GM21515 (cell line): ENCODE measurements at regions not wholly inside any gene's neighbourhood (a gene's known extent, or its start where the extent isn't known, plus 50 kb on each side); places are given as distances from the start of the nearest gene placed in this dataset.
"Not testable (repeated sequence)": the region's sequence is repeated elsewhere in the genome, so short reads cannot be mapped to it uniquely, and the experiment has no call there.

Experiments used
- ATAC-seq: cut with Tn5 transposase; IDR thresholded peaks from one replicate; pipeline ENCODE4 v1.9.1; 2021; ENCODE audit not compliant: unreplicated experiment

- ATAC-seq = no peak
Measured at GRCh38 chr15:35211240-35211902, 126.3 kb upstream of the NANOGP8 start.

GRCh38 chr15:35210370-35210769 lies 125.3 kb upstream of the NANOGP8 start:
- ATAC-seq = no peak

- no peak for ATAC-seq
Measured at GRCh38 chr15:35209838-35210237, 124.7 kb upstream of the NANOGP8 start.

GRCh38 chr15:35208353-35208752 lies 123.3 kb upstream of the NANOGP8 start:
- no peak for ATAC-seq

- ATAC-seq = no peak
Measured at GRCh38 chr15:35206060-35206675, 121.1 kb upstream of the NANOGP8 start.

GRCh38 chr15:35198197-35198596 lies 113.1 kb upstream of the NANOGP8 start:
- no peak for ATAC-seq

- no peak for ATAC-seq
Measured at GRCh38 chr15:35197754-35198153, 112.7 kb upstream of the NANOGP8 start.

GRCh38 chr15:35197306-35197705 lies 112.2 kb upstream of the NANOGP8 start:
- no peak for ATAC-seq

- ATAC-seq = no peak
Measured at GRCh38 chr15:35196273-35196672, 111.2 kb upstream of the NANOGP8 start.

- no peak for ATAC-seq
Measured at GRCh38 chr15:35195649-35196048, 110.6 kb upstream of the NANOGP8 start.

GRCh38 chr15:35195031-35195430 lies 109.9 kb upstream of the NANOGP8 start:
- no peak for ATAC-seq

GRCh38 chr15:35194296-35194695 lies 109.2 kb upstream of the NANOGP8 start:
- ATAC-seq = no peak

- no peak for ATAC-seq
Measured at GRCh38 chr15:35191783-35192182, 106.7 kb upstream of the NANOGP8 start.

GRCh38 chr15:35186346-35186745 lies 101.3 kb upstream of the NANOGP8 start:
- ATAC-seq = no peak

GRCh38 chr15:35184646-35185045 lies 99.6 kb upstream of the NANOGP8 start:
- no peak for ATAC-seq

GRCh38 chr15:35182841-35183479 lies 97.9 kb upstream of the NANOGP8 start:
- ATAC-seq = no peak

- no peak for ATAC-seq
Measured at GRCh38 chr15:35181538-35181937, 96.4 kb upstream of the NANOGP8 start.

GRCh38 chr15:35179739-35180138 lies 94.6 kb upstream of the NANOGP8 start:
- ATAC-seq = no peak

GRCh38 chr15:35178186-35178585 lies 93.1 kb upstream of the NANOGP8 start:
- not testable (repeated sequence) for ATAC-seq

GRCh38 chr15:35174948-35175347 lies 89.9 kb upstream of the NANOGP8 start:
- no peak for ATAC-seq

GRCh38 chr15:35173444-35174118 lies 88.5 kb upstream of the NANOGP8 start:
- ATAC-seq = no peak

- no peak for ATAC-seq
Measured at GRCh38 chr15:35170207-35170606, 85.1 kb upstream of the NANOGP8 start.
